ENCODE measurements at regions not wholly inside any gene's neighbourhood (a gene's known extent, or its start where the extent isn't known, plus 50 kb on each side); places are given as distances from the start of the nearest gene placed in this dataset.

DNA sequence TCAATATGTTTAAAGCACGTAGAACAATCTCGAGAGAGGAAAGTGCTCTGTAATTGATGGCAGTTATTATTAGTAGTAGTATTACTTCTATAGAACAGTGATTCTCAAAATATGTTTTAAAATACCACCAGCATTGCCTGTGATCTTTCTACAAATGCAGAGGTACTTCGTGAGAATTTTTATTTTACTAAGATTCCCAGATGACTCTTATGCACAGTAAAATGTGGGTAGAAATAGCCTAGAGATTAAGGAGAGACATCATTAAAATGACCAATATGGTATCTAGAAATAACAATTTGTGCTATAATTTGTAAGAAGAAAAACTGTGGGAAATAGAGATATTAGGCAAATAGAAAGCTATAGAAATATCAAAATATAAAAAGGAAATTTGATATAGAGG, 157.9 kb downstream of the SUCNR1 start:
- no peak for TF ChIP-seq CTCF (IDR thresholded peaks at IDR 0.05)
- TF ChIP-seq POLR2A (IDR thresholded peaks at IDR 0.05) = no peak
- TF ChIP-seq POLR2AphosphoS5 (IDR thresholded peaks at IDR 0.05) = no peak

Data from prostate gland (tissue), 2 donors.